ENCODE measurements at regions not wholly inside any gene's neighbourhood (a gene's known extent, or its start where the extent isn't known, plus 50 kb on each side); places are given as distances from the start of the nearest gene placed in this dataset.

GRCh38 chr11:115077740-115078139 lies 399.4 kb downstream of the NXPE2 start:
- Histone ChIP-seq H2AFZ (ENCODE audit: low read depth) (no peak overlapping the region), H3K4me1 (ENCODE audit: control insufficient read depth in 1 of 2, insufficient read depth in 2 of 2, low read depth in 1 of 2, low read length in 1 of 2) (peaks cover 0 to 15% of the 10 kb centered on the region in 2 experiments; a peak in 2 of 4 replicates), H3K79me2 (ENCODE audit: insufficient read depth) (no peaks in the 10 kb centered on the region), H3K27me3 (ENCODE audit: insufficient read depth) (no peaks in the 10 kb centered on the region), H3K9ac (no peak overlapping the region), H3K27ac (ENCODE audit: low read depth in 2 of 2, low read length in 1 of 2) (no peak overlapping the region), H3K36me3 (replicated peaks in 1 of 2; ENCODE audit: control insufficient read depth in 1 of 2, insufficient read depth in 2 of 2, low read length in 1 of 2) (no peaks in the 10 kb centered on the region), H4K20me1 (ENCODE audit: insufficient read depth) (no peaks in the 10 kb centered on the region), H3K4me3 (ENCODE audit: low read depth in 2 of 2, low read length in 1 of 2) (no peak overlapping the region), H3K4me2 (no peak overlapping the region), H3F3A (replicated peaks; ENCODE audit: insufficient read depth) (no peaks in the 10 kb centered on the region), H3K9me2 (no peaks in the 10 kb centered on the region), H3K9me3 (no peaks in the 10 kb centered on the region)
- POLR2A ChIA-PET: interaction anchor here (0.6 kb wide), 1 partner anchor 1629 kb away, joined by 3 read pairs; no protein-coding TSS in a partner anchor
- TF ChIP-seq PBX3 (IDR thresholded peaks at IDR 0.05): no peak
- no peak for TF ChIP-seq USF1 (IDR thresholded peaks at IDR 0.05; ENCODE audit: borderline replicate concordance, low read depth)
- TF ChIP-seq RAD21 (IDR thresholded peaks at IDR 0.05; ENCODE audit: low read length): no peak
- 44% methylated on average over 2 of the region's 2 CpGs for WGBS (ENCODE audit: low lambda C conversion rate)
- CTCF ChIA-PET: interaction anchor here (2.2 kb wide), 1 partner anchor 15 kb away, joined by 4 read pairs; no protein-coding TSS in a partner anchor
- no peak for DNase-seq

GRCh38 chr11:115078461-115079438 lies 400.4 kb downstream of the NXPE2 start:
- ChIA-PET POLR2A (interaction anchor here (0.6 kb wide), 1 partner anchor 1628 kb away, joined by 3 read pairs; no protein-coding TSS in a partner anchor), CTCF (interaction anchor here (0.6 to 2.2 kb wide), 3 partner anchors 16 to 304 kb away, joined by 3 to 7 read pairs (median 4); no protein-coding TSS in a partner anchor)
- Histone ChIP-seq H3K79me2 (ENCODE audit: insufficient read depth) (no peaks in the 10 kb centered on the region), H3K4me3 (ENCODE audit: low read depth in 2 of 2, low read length in 1 of 2) (no peak overlapping the region), H3K9me3 (no peaks in the 10 kb centered on the region), H3F3A (replicated peaks; ENCODE audit: insufficient read depth) (no peaks in the 10 kb centered on the region), H3K27me3 (ENCODE audit: insufficient read depth) (no peaks in the 10 kb centered on the region), H3K9ac (no peak overlapping the region), H2AFZ (ENCODE audit: low read depth) (no peak overlapping the region), H3K36me3 (replicated peaks in 1 of 2; ENCODE audit: control insufficient read depth in 1 of 2, insufficient read depth in 2 of 2, low read length in 1 of 2) (no peaks in the 10 kb centered on the region), H3K4me1 (ENCODE audit: control insufficient read depth in 1 of 2, insufficient read depth in 2 of 2, low read depth in 1 of 2, low read length in 1 of 2) (peaks cover 0 to 15% of the 10 kb centered on the region in 2 experiments; a peak in 2 of 4 replicates), H3K27ac (ENCODE audit: low read depth in 2 of 2, low read length in 1 of 2) (no peak overlapping the region), H3K9me2 (no peaks in the 10 kb centered on the region), H4K20me1 (ENCODE audit: insufficient read depth) (no peaks in the 10 kb centered on the region), H3K4me2 (no peak overlapping the region)
- no peak for DNase-seq
- WGBS (ENCODE audit: low lambda C conversion rate): 32% methylated on average over 13 of the region's 15 CpGs
- TF ChIP-seq FOXJ3 (CRISPR knock-in tag; IDR thresholded peaks at IDR 0.05) (no peak), RAD21 (IDR thresholded peaks at IDR 0.05; ENCODE audit: low read length) (no peak), PBX3 (IDR thresholded peaks at IDR 0.05) (no peak), GATA2 (CRISPR knock-in tag; IDR thresholded peaks at IDR 0.05) (no peak)
